NT2/D1 (cell line): ENCODE measurements at regions not wholly inside any gene's neighbourhood (a gene's known extent, or its start where the extent isn't known, plus 50 kb on each side); places are given as distances from the start of the nearest gene placed in this dataset.

Experiments
- DNase-seq: peaks from one replicate; pipeline ENCODE4 v3.0.0-alpha.2; 2011; ENCODE audit warnings: low read depth, low spot score
- H3K27me3 ChIP-seq: 2 replicates; pipeline ENCODE4 v1.6.0; 2011; ENCODE audit warnings: mild to moderate bottlenecking; ENCODE audit not compliant: insufficient read length, insufficient read depth
- H3K36me3 ChIP-seq: 2 replicates; pipeline ENCODE4 v1.6.1; 2011; ENCODE audit warnings: mild to moderate bottlenecking, low read length, mixed read lengths; ENCODE audit not compliant: insufficient read depth, insufficient read length
- H3K4me1 ChIP-seq: 2 replicates; pipeline ENCODE4 v1.5.1; 2011; ENCODE audit not compliant: insufficient read depth, insufficient read length
- H3K4me3 ChIP-seq: 2 replicates; pipeline ENCODE4 v1.5.1; 2011; ENCODE audit warnings: low read depth; ENCODE audit not compliant: insufficient read length
- H3K9ac ChIP-seq: 2 replicates; pipeline ENCODE4 v1.6.0; 2011; ENCODE audit warnings: low read depth; ENCODE audit not compliant: insufficient read length
- H3K9me3 ChIP-seq: 2 replicates; pipeline ENCODE4 v1.5.1; 2011; ENCODE audit warnings: mild to moderate bottlenecking, low read length; ENCODE audit not compliant: insufficient read depth
- SUZ12 ChIP-seq: IDR thresholded peaks from 2 replicates; pipeline ENCODE4 v1.6.1; 2011; ENCODE audit not compliant: insufficient read length, insufficient read depth; ENCODE audit errors: extremely low read depth
- YY1 ChIP-seq: IDR thresholded peaks from 2 replicates; pipeline ENCODE4 v1.6.1; 2011; ENCODE audit not compliant: insufficient read length, insufficient read depth
- ZNF274 ChIP-seq: IDR thresholded peaks from 2 replicates; pipeline ENCODE4 v1.6.1; 2011; ENCODE audit warnings: mild to moderate bottlenecking, low read depth, low read length

DNA sequence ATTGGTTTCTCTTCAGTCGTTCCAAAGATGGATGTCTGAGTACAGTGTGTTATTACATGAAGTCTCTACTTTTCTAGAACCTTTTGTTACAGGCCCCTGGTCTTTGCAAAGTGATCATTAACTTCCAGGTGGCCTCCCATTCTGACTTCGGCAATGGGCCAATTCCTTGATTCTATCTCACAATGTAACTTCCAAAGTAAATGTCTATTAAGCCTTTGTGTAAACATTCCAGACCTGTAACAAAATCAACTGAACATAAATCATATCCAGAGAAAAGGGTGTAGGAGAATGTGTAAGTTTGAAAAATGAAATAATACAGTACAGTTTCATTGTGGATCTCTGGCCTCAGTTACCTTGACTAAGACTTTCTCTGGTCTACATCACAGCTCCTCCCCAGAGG is 187.8 kb upstream of the JAG1 start:
- H3K9me3 ChIP-seq = no peaks in the 10 kb centered on the region
- TF ChIP-seq ZNF274 (no peak), SUZ12 (no peak), YY1 (no peak)
- no peaks in the 10 kb centered on the region for H3K4me1 ChIP-seq
- no peak overlapping the region for H3K9ac ChIP-seq
- no peaks in the 10 kb centered on the region for H3K27me3 ChIP-seq
- H3K36me3 ChIP-seq = no peaks in the 10 kb centered on the region
- DNase-seq = no peak
- H3K4me3 ChIP-seq = no peak overlapping the region

DNA sequence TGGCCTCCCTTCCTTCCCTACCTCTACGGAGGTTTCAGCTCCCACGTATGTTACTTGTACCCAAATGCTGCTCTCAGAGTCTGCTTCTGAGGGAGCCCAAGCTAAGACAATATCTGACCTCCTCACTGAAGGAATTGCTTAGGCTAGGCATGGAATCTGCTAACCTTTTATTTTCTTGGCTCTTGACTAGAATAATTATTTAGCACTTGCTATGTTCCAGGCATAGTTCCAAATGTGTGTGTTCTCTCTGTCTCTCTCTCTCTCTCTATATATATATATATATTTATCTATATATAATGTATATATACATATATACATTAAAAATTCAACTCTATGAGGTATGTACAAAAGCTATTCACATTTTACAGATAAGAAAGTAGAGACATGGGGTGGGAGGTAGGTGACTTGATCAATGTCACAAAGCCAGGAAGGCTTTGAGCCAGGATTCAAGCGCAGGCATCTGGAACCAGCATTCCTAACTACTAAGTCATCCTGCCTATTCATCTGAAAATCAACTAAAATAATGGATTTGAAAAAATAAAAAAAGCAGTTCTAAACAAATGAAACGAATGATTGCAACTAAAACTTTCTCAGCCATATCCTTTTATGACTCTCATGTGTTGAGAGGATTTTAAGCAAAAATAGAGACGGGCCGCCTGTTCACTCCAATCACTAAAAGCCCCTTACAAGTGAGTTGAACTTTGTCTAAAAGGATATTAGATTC is 189.7 kb upstream of the JAG1 start:
- H3K27me3 ChIP-seq = no peaks in the 10 kb centered on the region
- no peak for DNase-seq
- no peaks in the 10 kb centered on the region for H3K9me3 ChIP-seq
- H3K9ac ChIP-seq = no peak overlapping the region
- H3K4me3 ChIP-seq = no peak overlapping the region
- H3K4me1 ChIP-seq = no peaks in the 10 kb centered on the region
- no peaks in the 10 kb centered on the region for H3K36me3 ChIP-seq
- no peak for TF ChIP-seq SUZ12
- no peak for TF ChIP-seq ZNF274
- TF ChIP-seq YY1 = no peak

DNA sequence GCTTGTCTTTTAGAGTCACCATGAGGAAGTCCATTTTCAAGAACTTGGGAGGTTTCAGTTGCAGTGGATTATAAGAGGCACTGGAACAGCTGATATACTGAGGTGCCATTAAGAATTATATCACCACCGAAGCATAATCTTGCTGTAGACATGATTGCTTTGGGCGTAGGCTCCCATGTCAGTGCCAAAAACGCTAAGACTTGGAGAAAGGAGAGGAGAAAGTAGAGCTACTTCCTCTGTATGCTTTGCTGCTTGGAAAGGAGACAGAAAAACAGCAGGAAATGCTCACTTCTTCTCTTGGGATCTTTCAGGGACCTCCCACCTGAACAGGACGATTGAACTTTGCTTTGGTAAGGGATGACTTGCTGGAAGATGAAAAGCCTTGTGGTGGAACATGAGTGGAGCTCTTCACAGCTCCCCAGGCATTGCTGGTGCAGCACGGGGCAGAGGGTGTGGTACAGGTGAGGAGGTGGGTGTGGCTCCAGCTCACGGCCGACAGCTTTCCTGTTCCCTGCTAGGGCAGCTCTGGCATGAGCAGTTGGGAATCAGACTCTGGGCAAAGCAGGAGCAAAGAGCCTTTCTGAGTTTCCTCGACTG is 190.4 kb upstream of the JAG1 start:
- Histone ChIP-seq H3K36me3 (no peaks in the 10 kb centered on the region), H3K9me3 (no peaks in the 10 kb centered on the region), H3K27me3 (no peaks in the 10 kb centered on the region), H3K4me3 (no peak overlapping the region), H3K4me1 (no peaks in the 10 kb centered on the region), H3K9ac (no peak overlapping the region)
- DNase-seq = no peak
- TF ChIP-seq ZNF274 (no peak), SUZ12 (no peak), YY1 (no peak)

DNA sequence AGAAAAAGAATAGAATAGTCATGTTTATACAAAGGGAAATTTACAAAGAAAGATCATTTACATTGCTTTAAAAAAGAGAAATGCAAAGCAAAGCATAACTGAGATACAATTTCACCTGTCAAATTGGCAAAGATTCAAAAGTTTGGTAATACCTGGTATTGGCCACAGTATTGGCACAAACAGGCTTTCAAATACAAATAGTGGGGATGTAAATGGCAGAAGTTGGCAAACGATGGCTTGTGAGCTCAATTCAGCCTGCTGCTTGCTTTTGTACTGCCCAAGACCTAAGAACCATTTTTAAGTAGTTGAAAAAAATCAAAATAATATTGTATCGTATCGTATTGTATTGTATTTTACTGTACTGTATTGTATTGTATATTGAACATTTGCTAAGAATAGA is 194.5 kb upstream of the JAG1 start:
- Histone ChIP-seq H3K9ac (no peak overlapping the region), H3K4me3 (no peak overlapping the region), H3K36me3 (no peaks in the 10 kb centered on the region), H3K27me3 (no peaks in the 10 kb centered on the region), H3K4me1 (no peaks in the 10 kb centered on the region), H3K9me3 (no peaks in the 10 kb centered on the region)
- TF ChIP-seq SUZ12 = no peak
- DNase-seq = no peak

DNA sequence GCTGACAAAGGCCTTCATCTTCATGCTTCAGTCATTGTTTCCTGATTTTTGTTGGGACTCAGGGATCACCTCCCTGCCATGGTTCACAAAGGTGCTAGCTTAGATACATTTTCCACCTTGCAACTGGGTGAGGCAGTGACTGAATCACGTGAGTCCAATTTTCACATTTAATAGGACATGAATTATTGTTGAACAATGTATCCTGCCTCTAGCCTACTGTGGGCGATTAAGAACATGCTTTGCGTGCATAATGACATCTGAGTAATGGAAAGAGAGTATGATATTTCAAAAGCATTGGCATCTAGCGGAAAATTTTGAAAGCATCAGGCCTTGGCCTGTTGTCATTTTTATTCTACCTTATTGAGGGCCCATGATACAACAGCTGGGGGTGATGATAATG is 199.2 kb upstream of the JAG1 start:
- H3K4me1 ChIP-seq = no peaks in the 10 kb centered on the region
- no peak overlapping the region for H3K4me3 ChIP-seq
- H3K9me3 ChIP-seq = 0 out of 2 replicates have a peak, but pooled peaks cover 7% of the 10 kb centered on the region
- no peak for TF ChIP-seq ZNF274
- no peak for TF ChIP-seq SUZ12
- no peak for TF ChIP-seq YY1
- H3K9ac ChIP-seq = no peak overlapping the region
- no peaks in the 10 kb centered on the region for H3K27me3 ChIP-seq
- no peak for DNase-seq
- no peaks in the 10 kb centered on the region for H3K36me3 ChIP-seq

DNA sequence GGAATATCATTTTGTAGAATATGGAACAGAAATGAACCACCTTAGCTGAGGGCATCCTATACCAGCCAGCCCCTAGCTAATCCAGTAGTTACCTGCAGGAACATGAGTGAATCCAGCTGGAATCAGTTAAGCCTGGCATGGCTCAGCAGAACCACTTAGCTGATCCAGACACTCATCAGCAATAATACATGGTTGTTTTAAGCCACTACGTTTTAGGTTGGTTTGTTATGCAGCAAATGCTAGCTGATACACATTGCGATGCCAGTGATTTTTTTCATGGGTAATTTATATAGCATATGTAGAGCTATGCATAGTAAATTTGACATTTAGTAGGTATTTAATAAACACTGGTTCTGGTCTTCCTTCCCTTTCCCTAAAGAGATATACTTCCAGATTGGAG is 201.9 kb upstream of the JAG1 start:
- no peak for DNase-seq
- Histone ChIP-seq H3K27me3 (no peaks in the 10 kb centered on the region), H3K4me1 (no peaks in the 10 kb centered on the region), H3K4me3 (no peak overlapping the region), H3K36me3 (no peaks in the 10 kb centered on the region), H3K9me3 (0 out of 2 replicates have a peak, but pooled peaks cover 7% of the 10 kb centered on the region), H3K9ac (no peak overlapping the region)
- no peak for TF ChIP-seq YY1
- no peak for TF ChIP-seq SUZ12
- TF ChIP-seq ZNF274 = no peak

GRCh38 chr20:10876558-10876957 is 202.8 kb upstream of the JAG1 start:
- H3K36me3 ChIP-seq = no peaks in the 10 kb centered on the region
- 0 out of 2 replicates have a peak, but pooled peaks cover 7% of the 10 kb centered on the region for H3K9me3 ChIP-seq
- H3K9ac ChIP-seq = no peak overlapping the region
- no peaks in the 10 kb centered on the region for H3K27me3 ChIP-seq
- no peaks in the 10 kb centered on the region for H3K4me1 ChIP-seq
- TF ChIP-seq ZNF274 (no peak), SUZ12 (no peak), YY1 (no peak)
- no peak overlapping the region for H3K4me3 ChIP-seq
- DNase-seq = no peak
